WERI-Rb-1 (cell line): ENCODE measurements at regions not wholly inside any gene's neighbourhood (a gene's known extent, or its start where the extent isn't known, plus 50 kb on each side); places are given as distances from the start of the nearest gene placed in this dataset.

Source experiments
- DNase-seq: peaks from one replicate; pipeline ENCODE4 v3.0.0-alpha.2; 2020
- H3K27ac ChIP-seq: fragments of 250-450 bp; sonication (Bioruptor Pico); 2 replicates; pipeline ENCODE4 v1.5.1; 2020; ENCODE audit warnings: mild to moderate bottlenecking, moderate library complexity
- H3K27me3 ChIP-seq: fragments of 250-450 bp; sonication (Bioruptor Pico); 2 replicates; pipeline ENCODE4 v1.5.1; 2021; ENCODE audit warnings: mild to moderate bottlenecking, low read depth, moderate library complexity; ENCODE audit not compliant: insufficient read depth, severe bottlenecking
- H3K36me3 ChIP-seq: fragments of 250-450 bp; sonication (Bioruptor Pico); 2 replicates; pipeline ENCODE4 v1.5.1; 2020; ENCODE audit warnings: mild to moderate bottlenecking, moderate library complexity
- H3K4me3 ChIP-seq: 2 replicates; pipeline ENCODE4 v1.5.1; 2011; ENCODE audit warnings: low read depth, mild to moderate bottlenecking, control low read depth, low read length
- H3K9me3 ChIP-seq: fragments of 250-450 bp; sonication (Bioruptor Pico); 2 replicates; pipeline ENCODE4 v1.5.1; 2021; ENCODE audit warnings: mild to moderate bottlenecking, moderate library complexity; ENCODE audit not compliant: severe bottlenecking
- CTCF ChIP-seq: IDR thresholded peaks from 2 replicates; pipeline ENCODE4 v1.5.1; 2011; ENCODE audit warnings: low read depth, mild to moderate bottlenecking, control low read depth, inconsistent platforms, low read length

- no peaks in the 10 kb centered on the region for H3K36me3 ChIP-seq
- H3K27me3 ChIP-seq = peaks cover 64% of the 10 kb centered on the region
- DNase-seq = no peak
- no peak overlapping the region for H3K4me3 ChIP-seq
- no peak overlapping the region for H3K27ac ChIP-seq
- TF ChIP-seq CTCF = no peak
- H3K9me3 ChIP-seq = no peaks in the 10 kb centered on the region
These were observed 59.1 kb upstream of the C5orf58 start for GRCh38 chr5:170173647-170174046.

DNA sequence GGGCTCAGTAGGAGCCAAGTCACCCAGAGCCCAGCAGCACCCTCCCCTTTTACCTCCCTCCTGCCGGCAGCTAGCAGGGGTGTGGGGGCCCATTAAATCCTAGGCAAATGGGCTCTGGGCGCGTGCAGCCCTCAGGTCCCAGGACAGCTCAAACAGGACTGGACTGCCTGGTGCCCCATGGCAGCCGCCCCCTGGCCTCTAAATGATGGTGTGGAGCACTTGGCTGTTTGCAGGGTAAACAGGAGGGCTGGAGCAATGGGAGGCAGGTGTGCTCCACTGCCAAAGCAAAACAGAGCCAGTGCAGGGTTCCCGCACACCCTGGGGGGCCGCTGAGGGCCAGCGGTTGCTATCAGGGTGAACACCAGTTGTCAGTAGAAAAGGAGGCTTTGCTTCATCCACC, 55.9 kb upstream of the C5orf58 start:
- Histone ChIP-seq H3K27ac (no peak overlapping the region), H3K9me3 (no peaks in the 10 kb centered on the region)
- DNase-seq = no peak

GRCh38 chr5:170178814-170179213, 54.0 kb upstream of the C5orf58 start:
- no peak overlapping the region for H3K4me3 ChIP-seq

More for the DNA sequence above, 55.9 kb upstream of the C5orf58 start:
- TF ChIP-seq CTCF = no peak
- H3K4me3 ChIP-seq = no peak overlapping the region
- no peaks in the 10 kb centered on the region for H3K36me3 ChIP-seq
- peaks cover 81% of the 10 kb centered on the region for H3K27me3 ChIP-seq

GRCh38 chr5:170179626-170180025, 53.2 kb upstream of the C5orf58 start:
- H3K27ac ChIP-seq = no peak overlapping the region
- no peak for TF ChIP-seq CTCF
- no peaks in the 10 kb centered on the region for H3K9me3 ChIP-seq
- H3K4me3 ChIP-seq = no peak overlapping the region
- H3K27me3 ChIP-seq = peaks cover 76% of the 10 kb centered on the region
- no peak for DNase-seq
- H3K36me3 ChIP-seq = no peaks in the 10 kb centered on the region

More at GRCh38 chr5:170178814-170179213, 54.0 kb upstream of the C5orf58 start:
- Histone ChIP-seq H3K27me3 (peaks cover 81% of the 10 kb centered on the region), H3K9me3 (no peaks in the 10 kb centered on the region), H3K27ac (no peak overlapping the region), H3K36me3 (no peaks in the 10 kb centered on the region)
- no peak for DNase-seq
- no peak for TF ChIP-seq CTCF

- no peak for DNase-seq
- Histone ChIP-seq H3K27ac (no peak overlapping the region), H3K9me3 (no peaks in the 10 kb centered on the region), H3K4me3 (no peak overlapping the region), H3K27me3 (peaks cover 76% of the 10 kb centered on the region), H3K36me3 (no peaks in the 10 kb centered on the region)
- no peak for TF ChIP-seq CTCF
These were observed 50.9 kb upstream of the C5orf58 start for GRCh38 chr5:170181902-170182301.

GRCh38 chr5:170182491-170182890, 50.3 kb upstream of the C5orf58 start:
- DNase-seq = no peak

More at GRCh38 chr5:170182491-170182890, 50.3 kb upstream of the C5orf58 start:
- TF ChIP-seq CTCF = no peak
- H3K36me3 ChIP-seq = no peaks in the 10 kb centered on the region
- H3K4me3 ChIP-seq = no peak overlapping the region
- H3K27me3 ChIP-seq = peaks cover 75% of the 10 kb centered on the region
- H3K9me3 ChIP-seq = no peaks in the 10 kb centered on the region
- no peak overlapping the region for H3K27ac ChIP-seq
